Esophagus muscularis mucosa (tissue), 4 donors: ENCODE measurements at regions not wholly inside any gene's neighbourhood (a gene's known extent, or its start where the extent isn't known, plus 50 kb on each side); places are given as distances from the start of the nearest gene placed in this dataset.
A peak's percentile ranks its signal among the peaks of the same experiment; 100 is the strongest.

Experiments
- DNase-seq: peaks from one replicate; pipeline ENCODE4 v3.0.0-alpha.2; 2017; ENCODE audit errors: extremely low spot score
- H3K27ac ChIP-seq, 4 donors: fragments of 200-600 bp; sonication (generic); replicated peaks in 1 of 4; 1 replicate in 3 of 4; 2 replicates in 1 of 4; pipeline ENCODE4 v1.5.1; 2016 to 2019; ENCODE audit warnings: mild to moderate bottlenecking in 1 of 4
- H3K27me3 ChIP-seq, 4 donors: fragments of 200-600 bp; sonication (generic); one replicate each; pipeline versions ENCODE4 v1.5.1 to v1.6.0; 2016 to 2019
- H3K36me3 ChIP-seq, 4 donors: fragments of 200-600 bp; sonication (generic); one replicate each; pipeline ENCODE4 v1.5.1; 2016 to 2019
- H3K4me1 ChIP-seq, 4 donors: fragments of 200-600 bp; sonication (generic); one replicate each; pipeline ENCODE4 v1.5.1; 2016 to 2019
- H3K4me3 ChIP-seq, 4 donors: fragments of 200-600 bp; sonication (generic); 1 replicate in 2 of 4; 2 replicates in 2 of 4; pipeline ENCODE4 v1.5.1; 2016 to 2019; ENCODE audit warnings: mild to moderate bottlenecking in 4 of 4, moderate library complexity in 1 of 4
- H3K9me3 ChIP-seq, 4 donors: fragments of 200-600 bp; sonication (generic); 1 replicate in 3 of 4; 2 replicates in 1 of 4; pipeline ENCODE4 v1.5.1; 2016 to 2019
- EP300 ChIP-seq: sonication (generic); formaldehyde crosslinking; IDR thresholded peaks from one replicate; pipeline ENCODE4 v1.6.1; 2017; ENCODE audit warnings: antibody characterized with exemption
- POLR2A ChIP-seq: fragments of 450-650 bp; IDR thresholded peaks from one replicate; pipeline ENCODE4 v1.6.1; 2017; ENCODE audit warnings: antibody characterized with exemption, moderate library complexity, mild to moderate bottlenecking, low read depth
- POLR2AphosphoS5 ChIP-seq, 2 donors: sonication (generic); formaldehyde crosslinking; IDR thresholded peaks; one replicate each; pipeline ENCODE4 v1.6.1; 2017; ENCODE audit warnings: antibody characterized with exemption in 2 of 2
- WGBS: methylation state at CpG from one replicate; pipeline ENCODE4 v1.1.5; 2018; 5-methylcytosine and 5-hydroxymethylcytosine counted together
- intact Hi-C: fragments of 100-400 bp; cut with DNase I; formaldehyde crosslinking; loops from one replicate; pipeline ENCODE4 v1.15.1; 2023
- TF ChIP-seq, protein P1 (sequence below), 3 experiments: fragments of 200-600 bp in 2 of 3; fragments of 450-650 bp in 1 of 3; sonication (generic) in 2 of 3; IDR thresholded peaks; one replicate each; pipeline ENCODE4 v1.5.1; 2017 to 2019; ENCODE audit warnings: antibody characterized with exemption in 3 of 3, mild to moderate bottlenecking in 2 of 3, moderate library complexity in 1 of 3

DNA sequence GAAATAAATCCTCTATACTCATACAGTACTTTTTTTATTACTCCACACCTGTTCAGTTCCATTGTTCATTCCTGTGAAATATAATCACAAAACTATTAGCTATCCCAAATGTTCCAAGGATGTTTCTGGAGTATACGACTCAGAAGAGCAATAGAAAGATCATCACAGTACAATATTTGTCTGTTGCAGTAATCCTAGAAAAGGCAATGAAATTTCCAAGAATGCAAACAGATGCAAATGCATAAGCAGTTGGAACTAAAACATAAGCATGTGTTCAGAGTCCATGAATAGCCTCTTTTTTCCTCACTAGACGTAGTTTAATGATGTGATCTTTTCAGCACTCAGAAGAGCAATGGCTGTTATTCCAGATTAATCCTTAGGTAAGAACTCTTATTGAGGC lies 55.2 kb downstream of the RTL3 start:
- Histone ChIP-seq H3K27me3 (no peaks in the 10 kb centered on the region), H3K4me3 (no peak overlapping the region), H3K4me1 (no peaks in the 10 kb centered on the region), H3K36me3 (no peaks in the 10 kb centered on the region), H3K9me3 (no peaks in the 10 kb centered on the region), H3K27ac (no peak overlapping the region)
- 48% methylated on average over 2 of the region's 2 CpGs for WGBS
- TF ChIP-seq POLR2A (no peak), POLR2AphosphoS5 (IDR thresholded peaks at IDR 0.05) (no peak), EP300 (no peak)
- TF ChIP-seq, protein P1, sequence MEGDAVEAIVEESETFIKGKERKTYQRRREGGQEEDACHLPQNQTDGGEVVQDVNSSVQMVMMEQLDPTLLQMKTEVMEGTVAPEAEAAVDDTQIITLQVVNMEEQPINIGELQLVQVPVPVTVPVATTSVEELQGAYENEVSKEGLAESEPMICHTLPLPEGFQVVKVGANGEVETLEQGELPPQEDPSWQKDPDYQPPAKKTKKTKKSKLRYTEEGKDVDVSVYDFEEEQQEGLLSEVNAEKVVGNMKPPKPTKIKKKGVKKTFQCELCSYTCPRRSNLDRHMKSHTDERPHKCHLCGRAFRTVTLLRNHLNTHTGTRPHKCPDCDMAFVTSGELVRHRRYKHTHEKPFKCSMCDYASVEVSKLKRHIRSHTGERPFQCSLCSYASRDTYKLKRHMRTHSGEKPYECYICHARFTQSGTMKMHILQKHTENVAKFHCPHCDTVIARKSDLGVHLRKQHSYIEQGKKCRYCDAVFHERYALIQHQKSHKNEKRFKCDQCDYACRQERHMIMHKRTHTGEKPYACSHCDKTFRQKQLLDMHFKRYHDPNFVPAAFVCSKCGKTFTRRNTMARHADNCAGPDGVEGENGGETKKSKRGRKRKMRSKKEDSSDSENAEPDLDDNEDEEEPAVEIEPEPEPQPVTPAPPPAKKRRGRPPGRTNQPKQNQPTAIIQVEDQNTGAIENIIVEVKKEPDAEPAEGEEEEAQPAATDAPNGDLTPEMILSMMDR (IDR thresholded peaks at IDR 0.05), result no peak
- intact Hi-C loops, result no loop called here
- no peak for DNase-seq

DNA sequence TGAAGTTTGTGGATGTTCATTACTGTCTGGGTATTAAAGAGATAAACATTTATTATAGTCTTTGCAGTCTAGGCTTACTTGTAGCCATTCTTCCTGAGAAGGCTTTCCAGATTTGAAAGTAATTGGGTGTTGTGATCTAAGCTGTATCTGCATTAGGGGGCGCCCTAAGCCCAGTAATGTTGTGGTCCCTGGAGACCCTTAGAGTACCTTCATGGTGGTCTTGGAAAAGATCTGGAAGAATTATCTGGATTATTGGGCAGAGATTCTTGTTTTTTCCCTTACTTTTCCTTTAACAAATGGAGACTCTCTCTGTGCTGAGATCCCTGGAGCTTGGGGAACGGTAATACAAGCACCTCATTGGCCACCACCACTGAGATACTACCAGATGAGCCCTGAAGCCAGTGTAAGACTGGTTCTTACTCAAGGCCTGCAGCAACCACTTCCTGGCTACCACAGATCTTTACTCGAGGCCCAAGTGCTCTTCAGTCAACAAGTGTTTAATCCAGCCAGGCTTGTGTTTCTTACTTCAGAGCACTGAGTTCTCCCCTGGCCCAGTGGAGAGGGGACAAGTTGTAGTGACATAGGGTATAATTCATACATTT lies 63.1 kb downstream of the RTL3 start:
- Histone ChIP-seq H3K27ac (no peak overlapping the region), H3K9me3 (no peaks in the 10 kb centered on the region), H3K4me1 (no peaks in the 10 kb centered on the region), H3K36me3 (no peaks in the 10 kb centered on the region), H3K4me3 (no peak overlapping the region), H3K27me3 (no peaks in the 10 kb centered on the region)
- DNase-seq, result no peak
- intact Hi-C loops, result no loop called here
- TF ChIP-seq, protein P1 (IDR thresholded peaks at IDR 0.05), result peak in 1 of 3 experiments; percentile 6
- TF ChIP-seq POLR2AphosphoS5 (IDR thresholded peaks at IDR 0.05), result no peak
- WGBS, result 31% methylated on average over 3 of the region's 3 CpGs

DNA sequence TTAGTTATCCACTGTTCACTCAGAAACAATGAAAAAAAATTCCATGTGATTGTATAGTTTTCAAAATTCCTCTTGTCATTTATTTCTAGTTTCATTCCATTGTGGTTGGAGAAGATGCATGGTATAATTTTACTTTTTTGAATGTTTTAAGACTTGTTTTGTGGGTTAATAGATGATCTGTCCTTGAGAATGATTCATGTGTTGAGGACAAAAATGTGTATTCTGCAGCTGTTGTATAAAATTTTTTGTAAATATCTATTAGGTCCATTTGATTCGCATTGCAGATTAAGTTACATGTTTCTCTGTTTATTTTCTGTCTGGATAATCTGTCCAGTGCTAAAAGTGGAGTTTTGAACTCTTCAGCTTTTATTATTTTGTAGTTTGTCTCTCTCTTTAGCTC lies 65.4 kb downstream of the RTL3 start:
- H3K27me3 ChIP-seq, result no peaks in the 10 kb centered on the region
- TF ChIP-seq POLR2A (no peak), POLR2AphosphoS5 (IDR thresholded peaks at IDR 0.05) (no peak), EP300 (no peak)
- TF ChIP-seq, protein P1 (IDR thresholded peaks at IDR 0.05), result no peak
- no peak for DNase-seq
- H3K9me3 ChIP-seq, result no peaks in the 10 kb centered on the region
- intact Hi-C loops, result no loop called here
- H3K4me3 ChIP-seq, result no peak overlapping the region
- H3K36me3 ChIP-seq, result no peaks in the 10 kb centered on the region
- WGBS, result 52% methylated on average over 1 of the region's 1 CpG
- H3K4me1 ChIP-seq, result no peaks in the 10 kb centered on the region
- no peak overlapping the region for H3K27ac ChIP-seq

DNA sequence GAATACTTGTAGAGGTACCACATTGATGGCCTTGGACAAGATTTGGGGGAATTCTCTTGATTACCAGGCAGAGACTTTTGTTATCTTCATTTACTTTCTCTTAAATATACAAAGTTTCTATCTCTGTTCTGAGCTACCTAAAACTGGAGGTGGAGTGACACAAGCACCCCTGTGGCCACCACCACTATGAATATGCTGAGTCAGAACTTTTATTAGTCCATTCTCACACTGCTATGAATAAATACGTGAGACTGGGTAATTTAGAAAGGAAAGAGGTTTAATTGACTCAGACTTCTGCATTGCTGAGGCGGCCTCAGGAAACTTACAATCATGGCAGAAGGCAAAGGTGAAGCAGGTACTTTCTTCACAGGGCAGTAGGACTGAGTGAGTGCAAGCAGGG lies 67.1 kb downstream of the RTL3 start:
- H3K36me3 ChIP-seq, result no peaks in the 10 kb centered on the region
- no peak overlapping the region for H3K27ac ChIP-seq
- no peak for TF ChIP-seq POLR2A
- TF ChIP-seq, protein P1 (IDR thresholded peaks at IDR 0.05), result no peak
- no peak for TF ChIP-seq EP300
- TF ChIP-seq POLR2AphosphoS5 (IDR thresholded peaks at IDR 0.05), result no peak
- WGBS, result 51% methylated on average over 2 of the region's 2 CpGs
- DNase-seq, result no peak
- no peaks in the 10 kb centered on the region for H3K4me1 ChIP-seq
- intact Hi-C loops, result no loop called here
- H3K4me3 ChIP-seq, result no peak overlapping the region
- H3K9me3 ChIP-seq, result no peaks in the 10 kb centered on the region
- H3K27me3 ChIP-seq, result no peaks in the 10 kb centered on the region

DNA sequence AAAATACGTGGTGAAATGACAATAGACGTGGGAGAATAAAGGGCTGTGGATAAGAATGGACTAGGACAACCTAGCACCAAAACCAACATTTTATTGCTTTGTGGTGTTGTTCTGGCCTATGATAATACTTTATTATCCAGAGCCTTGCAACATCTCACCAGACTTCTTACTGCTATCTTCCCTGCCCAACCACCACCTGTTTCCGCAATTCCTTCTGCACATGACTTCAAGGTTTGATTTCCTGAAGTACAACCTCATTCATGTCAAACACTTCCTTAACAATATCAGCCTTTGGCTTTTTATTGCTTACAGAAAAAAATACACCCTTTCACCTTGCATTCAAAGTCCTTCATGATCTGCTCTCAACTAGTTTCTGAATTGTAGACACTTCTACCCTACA lies 84.8 kb downstream of the RTL3 start:
- DNase-seq, result no peak
- whole genome bisulfite sequencing, result 75% methylated on average over 3 of the region's 3 CpGs
- no peaks in the 10 kb centered on the region for H3K36me3 ChIP-seq
- H3K4me3 ChIP-seq, result no peak overlapping the region
- no peaks in the 10 kb centered on the region for H3K9me3 ChIP-seq
- no peak overlapping the region for H3K27ac ChIP-seq
- intact Hi-C loops, result no loop called here
- TF ChIP-seq, protein P1 (IDR thresholded peaks at IDR 0.05), result no peak
- no peak for TF ChIP-seq POLR2A
- no peak for TF ChIP-seq EP300
- no peak for TF ChIP-seq POLR2AphosphoS5 (IDR thresholded peaks at IDR 0.05)
- no peaks in the 10 kb centered on the region for H3K4me1 ChIP-seq
- H3K27me3 ChIP-seq, result no peaks in the 10 kb centered on the region
